SK-N-SH (cell line): ENCODE measurements at regions not wholly inside any gene's neighbourhood (a gene's known extent, or its start where the extent isn't known, plus 50 kb on each side); places are given as distances from the start of the nearest gene placed in this dataset.

ENCODE experiments used
- CHD2 ChIP-seq: fragments of 150-350 bp; IDR thresholded peaks from 2 replicates; pipeline ENCODE4 v1.6.1; 2018; ENCODE audit warnings: low read length; ENCODE audit not compliant: partially characterized antibody
- CTCF ChIP-seq: fragments of 200-600 bp; sonication (generic); IDR thresholded peaks from 2 replicates; pipeline ENCODE4 v1.6.1; 2017; ENCODE audit warnings: antibody characterized with exemption, mild to moderate bottlenecking, moderate library complexity
- ELF1 ChIP-seq: IDR thresholded peaks from 2 replicates; pipeline ENCODE4 v1.4.0; 2012
- EP300 ChIP-seq, 2 experiments: IDR thresholded peaks; 2 replicates each; pipeline versions ENCODE4 v1.4.0 to v1.6.1; 2012; ENCODE audit warnings: borderline replicate concordance in 1 of 2, low read depth in 1 of 2, low read length in 1 of 2
- EZH2phosphoT487 ChIP-seq: fragments of 200-600 bp; sonication (generic); IDR thresholded peaks from 2 replicates; pipeline ENCODE4 v1.6.1; 2017; ENCODE audit warnings: low read depth, mixed run types, mild to moderate bottlenecking, antibody characterized with exemption, moderate library complexity, borderline replicate concordance
- FOXJ3 ChIP-seq: sonication (generic); formaldehyde crosslinking; IDR thresholded peaks from 2 replicates; pipeline ENCODE4 v1.5.1; 2020; ENCODE audit warnings: mild to moderate bottlenecking, missing genetic modification reagents
- GABPA ChIP-seq: IDR thresholded peaks from 2 replicates; pipeline ENCODE4 v1.4.0; 2012; ENCODE audit warnings: low read depth, mild to moderate bottlenecking
- JUND ChIP-seq: IDR thresholded peaks from 2 replicates; pipeline ENCODE4 v1.4.0; 2012
- MXI1 ChIP-seq: IDR thresholded peaks from 2 replicates; pipeline ENCODE4 v1.6.1; 2012; ENCODE audit warnings: mild to moderate bottlenecking, low read depth, low read length, improper control_type of control experiment
- POLR2AphosphoS5 ChIP-seq: IDR thresholded peaks from 2 replicates; pipeline ENCODE4 v1.6.1; 2012; ENCODE audit warnings: low read depth, low read length
- SIN3A ChIP-seq: IDR thresholded peaks from 2 replicates; pipeline ENCODE4 v1.6.1; 2012; ENCODE audit warnings: low read depth, mild to moderate bottlenecking, low read length, moderate library complexity, borderline replicate concordance
- SMC3 ChIP-seq: IDR thresholded peaks from 2 replicates; pipeline ENCODE4 v1.6.1; 2012; ENCODE audit warnings: low read depth, low read length, improper control_type of control experiment
- YY1 ChIP-seq: IDR thresholded peaks from 2 replicates; pipeline ENCODE4 v1.4.0; 2012; ENCODE audit warnings: low read depth, mild to moderate bottlenecking
- TF ChIP-seq, protein P1 (sequence below): fragments of 150-350 bp; IDR thresholded peaks from 2 replicates; pipeline ENCODE4 v1.6.1; 2017; ENCODE audit warnings: antibody characterized with exemption, low read length, low read depth, borderline replicate concordance

GRCh38 chr7:13725591-13725990 is 263.9 kb downstream of the ETV1 start:
- TF ChIP-seq CTCF, result peak; percentile 39
- no peak for TF ChIP-seq GABPA
- TF ChIP-seq POLR2AphosphoS5, result no peak
- no peak for TF ChIP-seq EZH2phosphoT487
- TF ChIP-seq, protein P1, sequence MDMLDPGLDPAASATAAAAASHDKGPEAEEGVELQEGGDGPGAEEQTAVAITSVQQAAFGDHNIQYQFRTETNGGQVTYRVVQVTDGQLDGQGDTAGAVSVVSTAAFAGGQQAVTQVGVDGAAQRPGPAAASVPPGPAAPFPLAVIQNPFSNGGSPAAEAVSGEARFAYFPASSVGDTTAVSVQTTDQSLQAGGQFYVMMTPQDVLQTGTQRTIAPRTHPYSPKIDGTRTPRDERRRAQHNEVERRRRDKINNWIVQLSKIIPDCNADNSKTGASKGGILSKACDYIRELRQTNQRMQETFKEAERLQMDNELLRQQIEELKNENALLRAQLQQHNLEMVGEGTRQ, result no peak
- no peak for TF ChIP-seq SIN3A
- no peak for TF ChIP-seq MXI1
- TF ChIP-seq SMC3, result no peak
- no peak for TF ChIP-seq ELF1
- TF ChIP-seq YY1, result no peak
- TF ChIP-seq JUND, result no peak
- no peak for TF ChIP-seq CHD2
- TF ChIP-seq FOXJ3 (CRISPR knock-in tag), result no peak
- no peak for TF ChIP-seq EP300 (IDR thresholded peaks at IDR 0.05; ENCODE audit: borderline replicate concordance in 1 of 2, low read depth in 1 of 2, low read length in 1 of 2)
